ENCODE measurements at regions not wholly inside any gene's neighbourhood (a gene's known extent, or its start where the extent isn't known, plus 50 kb on each side); places are given as distances from the start of the nearest gene placed in this dataset.

- Histone ChIP-seq H3K27ac (ENCODE audit: low read length) (no peak overlapping the region), H3K36me3 (ENCODE audit: control insufficient read depth, insufficient read depth, low read length) (no peaks in the 10 kb centered on the region), H3K4me1 (ENCODE audit: control insufficient read depth, insufficient read depth, low read length) (no peaks in the 10 kb centered on the region), H3K9me3 (ENCODE audit: control insufficient read depth, insufficient read depth, low read length) (no peaks in the 10 kb centered on the region), H3K27me3 (ENCODE audit: control insufficient read depth, insufficient read depth, low read length) (no peaks in the 10 kb centered on the region), H3K4me3 (ENCODE audit: low read length) (no peak overlapping the region)
- Mint-ChIP-seq H3K27ac (no peak overlapping the region), H3K4me1 (no peaks in the 10 kb centered on the region), H3K36me3 (no peaks in the 10 kb centered on the region), H3K27me3 (ENCODE audit: low read depth in 2 of 2) (no peaks in the 10 kb centered on the region), H3K4me3 (no peak overlapping the region), H3K9me3 (peaks cover 0 to 10% of the 10 kb centered on the region in 2 donors)
- TF ChIP-seq CTCF (IDR thresholded peaks at IDR 0.05): no peak
- no peak for DNase-seq
- WGBS (ENCODE audit: insufficient coverage): 97% methylated on average over 3 of the region's 4 CpGs
- no peak for ATAC-seq
- intact Hi-C loops (cut with micrococcal nuclease): no loop called here
These were observed 354.6 kb upstream of the C1orf87 start for GRCh38 chr1:60428127-60428526.

GRCh38 chr1:60427701-60428100 lies 354.1 kb upstream of the C1orf87 start:
- no peak for DNase-seq
- Histone ChIP-seq H3K4me3 (ENCODE audit: low read length) (no peak overlapping the region), H3K36me3 (ENCODE audit: control insufficient read depth, insufficient read depth, low read length) (no peaks in the 10 kb centered on the region), H3K27ac (ENCODE audit: low read length) (no peak overlapping the region), H3K4me1 (ENCODE audit: control insufficient read depth, insufficient read depth, low read length) (no peaks in the 10 kb centered on the region), H3K27me3 (ENCODE audit: control insufficient read depth, insufficient read depth, low read length) (no peaks in the 10 kb centered on the region), H3K9me3 (ENCODE audit: control insufficient read depth, insufficient read depth, low read length) (no peaks in the 10 kb centered on the region)
- Mint-ChIP-seq H3K27ac (no peak overlapping the region), H3K4me3 (no peak overlapping the region), H3K36me3 (no peaks in the 10 kb centered on the region), H3K4me1 (no peaks in the 10 kb centered on the region), H3K27me3 (ENCODE audit: low read depth in 2 of 2) (no peaks in the 10 kb centered on the region), H3K9me3 (peaks cover 0 to 8% of the 10 kb centered on the region in 2 donors)
- WGBS (ENCODE audit: insufficient coverage): 92% methylated on average over 2 of the region's 2 CpGs
- no peak for TF ChIP-seq CTCF (IDR thresholded peaks at IDR 0.05)
- intact Hi-C loops (cut with micrococcal nuclease): no loop called here
- no peak for ATAC-seq

- DNase-seq: no peak
- intact Hi-C loops (cut with micrococcal nuclease): no loop called here
- Mint-ChIP-seq H3K27ac (no peak overlapping the region), H3K9me3 (peaks cover 0 to 8% of the 10 kb centered on the region in 2 donors), H3K4me3 (no peak overlapping the region), H3K36me3 (no peaks in the 10 kb centered on the region), H3K27me3 (ENCODE audit: low read depth in 2 of 2) (no peaks in the 10 kb centered on the region), H3K4me1 (no peaks in the 10 kb centered on the region)
- Histone ChIP-seq H3K27me3 (ENCODE audit: control insufficient read depth, insufficient read depth, low read length) (no peaks in the 10 kb centered on the region), H3K27ac (ENCODE audit: low read length) (no peak overlapping the region), H3K9me3 (ENCODE audit: control insufficient read depth, insufficient read depth, low read length) (no peaks in the 10 kb centered on the region), H3K4me1 (ENCODE audit: control insufficient read depth, insufficient read depth, low read length) (no peaks in the 10 kb centered on the region), H3K36me3 (ENCODE audit: control insufficient read depth, insufficient read depth, low read length) (no peaks in the 10 kb centered on the region), H3K4me3 (ENCODE audit: low read length) (no peak overlapping the region)
- ATAC-seq: no peak
- 85% methylated on average over 4 of the region's 4 CpGs for WGBS (ENCODE audit: insufficient coverage)
- no peak for TF ChIP-seq CTCF (IDR thresholded peaks at IDR 0.05)
These were observed 353.6 kb upstream of the C1orf87 start for GRCh38 chr1:60427194-60427593.

- Mint-ChIP-seq H3K4me1 (no peaks in the 10 kb centered on the region), H3K36me3 (no peaks in the 10 kb centered on the region), H3K27ac (no peak overlapping the region), H3K9me3 (peaks cover 0 to 9% of the 10 kb centered on the region in 2 donors), H3K27me3 (ENCODE audit: low read depth in 2 of 2) (no peaks in the 10 kb centered on the region), H3K4me3 (no peak overlapping the region)
- 83% methylated on average over 1 of the region's 1 CpG for WGBS (ENCODE audit: insufficient coverage)
- TF ChIP-seq CTCF (IDR thresholded peaks at IDR 0.05): no peak
- Histone ChIP-seq H3K4me1 (ENCODE audit: control insufficient read depth, insufficient read depth, low read length) (no peaks in the 10 kb centered on the region), H3K9me3 (ENCODE audit: control insufficient read depth, insufficient read depth, low read length) (peaks cover 3% of the 10 kb centered on the region), H3K4me3 (ENCODE audit: low read length) (no peak overlapping the region), H3K27me3 (ENCODE audit: control insufficient read depth, insufficient read depth, low read length) (no peaks in the 10 kb centered on the region), H3K27ac (ENCODE audit: low read length) (no peak overlapping the region), H3K36me3 (ENCODE audit: control insufficient read depth, insufficient read depth, low read length) (no peaks in the 10 kb centered on the region)
- ATAC-seq (no peak), DNase-seq (no peak)
- intact Hi-C loops (cut with micrococcal nuclease): no loop called here
These were observed 352.0 kb upstream of the C1orf87 start for GRCh38 chr1:60425528-60425927.
